Tongue (tissue), 1 donor: ENCODE measurements at regions not wholly inside any gene's neighbourhood (a gene's known extent, or its start where the extent isn't known, plus 50 kb on each side); places are given as distances from the start of the nearest gene placed in this dataset.
A peak's percentile ranks its signal among the peaks of the same experiment; 100 is the strongest.

Source experiments
- DNase-seq: peaks from one replicate; pipeline ENCODE4 v3.0.0-alpha.2; 2015

- DNase-seq, result no peak
These were observed 78.8 kb upstream of the IPO9 start for GRCh38 chr1:201750120-201750519.

- DNase-seq, result no peak
These were observed 78.0 kb upstream of the IPO9 start for GRCh38 chr1:201750934-201751333.

GRCh38 chr1:201751872-201752271, 77.1 kb upstream of the IPO9 start:
- DNase-seq, result no peak

GRCh38 chr1:201752333-201752732, 76.6 kb upstream of the IPO9 start:
- no peak for DNase-seq

- DNase-seq, result no peak
These were observed 75.5 kb upstream of the IPO9 start for GRCh38 chr1:201753492-201753891.

- DNase-seq, result no peak
These were observed 74.6 kb upstream of the IPO9 start for GRCh38 chr1:201754353-201754752.

- no peak for DNase-seq
These were observed 73.8 kb upstream of the IPO9 start for GRCh38 chr1:201755200-201755599.

- no peak for DNase-seq
These were observed 72.6 kb upstream of the IPO9 start for GRCh38 chr1:201756406-201756805.

- no peak for DNase-seq
These were observed 70.4 kb upstream of the IPO9 start for GRCh38 chr1:201758499-201759050.

- no peak for DNase-seq
These were observed 69.7 kb upstream of the IPO9 start for GRCh38 chr1:201759194-201759815.

- no peak for DNase-seq
These were observed 68.4 kb upstream of the IPO9 start for GRCh38 chr1:201760516-201760915.

- no peak for DNase-seq
These were observed 67.8 kb upstream of the IPO9 start for GRCh38 chr1:201761178-201761577.

GRCh38 chr1:201761871-201762270, 67.1 kb upstream of the IPO9 start:
- no peak for DNase-seq

- no peak for DNase-seq
These were observed 66.6 kb upstream of the IPO9 start for GRCh38 chr1:201762381-201762780.

GRCh38 chr1:201763455-201764140, 65.4 kb upstream of the IPO9 start:
- peak; percentile 45 for DNase-seq

GRCh38 chr1:201764166-201764565, 64.8 kb upstream of the IPO9 start:
- no peak for DNase-seq

- no peak for DNase-seq
These were observed 64.4 kb upstream of the IPO9 start for GRCh38 chr1:201764579-201764978.

GRCh38 chr1:201766131-201766866, 62.7 kb upstream of the IPO9 start:
- peak; percentile 46 for DNase-seq

GRCh38 chr1:201767339-201767738, 61.6 kb upstream of the IPO9 start:
- no peak for DNase-seq

GRCh38 chr1:201769072-201769471, 59.9 kb upstream of the IPO9 start:
- DNase-seq, result no peak

GRCh38 chr1:201769966-201770365, 59.0 kb upstream of the IPO9 start:
- DNase-seq, result peak; percentile 56

GRCh38 chr1:201771466-201771865, 57.5 kb upstream of the IPO9 start:
- DNase-seq, result no peak

- DNase-seq, result no peak
These were observed 56.8 kb upstream of the IPO9 start for GRCh38 chr1:201772178-201772577.
